GM21381 (cell line): ENCODE measurements at regions not wholly inside any gene's neighbourhood (a gene's known extent, or its start where the extent isn't known, plus 50 kb on each side); places are given as distances from the start of the nearest gene placed in this dataset.
"Not testable (repeated sequence)": the region's sequence is repeated elsewhere in the genome, so short reads cannot be mapped to it uniquely, and the experiment has no call there.

Source experiments
- ATAC-seq: cut with Tn5 transposase; IDR thresholded peaks from one replicate; pipeline ENCODE4 v1.9.1; 2021; ENCODE audit warnings: mild to moderate bottlenecking, moderate library complexity; ENCODE audit not compliant: unreplicated experiment

- no peak for ATAC-seq
Observed at GRCh38 chr2:55772109-55772980, 78.7 kb upstream of the PNPT1 start.

DNA sequence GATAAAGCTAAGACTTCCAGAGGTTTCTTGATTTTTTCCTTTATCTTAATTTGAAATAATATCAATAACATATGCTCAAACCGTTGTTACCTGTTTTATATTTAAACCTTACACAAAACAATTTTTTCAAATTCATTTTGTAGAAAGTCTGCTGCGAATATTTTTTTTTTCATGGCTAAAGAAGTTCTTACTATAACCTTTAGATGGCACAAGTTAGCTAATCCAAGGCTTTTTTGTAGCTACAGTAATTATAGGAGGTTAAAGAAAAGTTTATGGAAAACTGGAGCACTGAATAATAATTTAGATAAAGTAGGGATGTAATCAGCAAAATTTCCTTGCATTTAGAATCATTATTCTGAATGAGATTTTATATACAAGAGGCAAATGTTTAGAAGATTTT is 78.0 kb upstream of the PNPT1 start:
- no peak for ATAC-seq

DNA sequence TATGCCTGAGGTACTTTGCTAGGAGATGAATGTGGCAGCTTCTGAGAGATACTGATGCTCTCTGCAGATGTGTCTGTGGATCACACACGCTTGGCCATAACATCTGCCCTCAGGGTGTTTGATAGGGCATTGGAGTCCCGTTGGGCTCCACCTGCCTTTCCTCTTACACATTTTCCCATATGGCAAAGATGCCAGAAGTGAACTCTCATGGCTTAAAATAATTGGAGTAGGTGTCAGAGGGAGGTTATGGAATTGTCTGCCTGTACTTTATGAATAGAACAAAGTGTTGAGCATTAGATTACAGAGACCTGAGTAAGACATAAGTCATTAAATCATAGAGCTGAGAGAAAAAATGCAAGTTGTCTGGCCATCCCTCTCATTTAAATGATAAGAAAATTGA is 75.3 kb upstream of the PNPT1 start:
- no peak for ATAC-seq

- ATAC-seq, result no peak
Observed at GRCh38 chr2:55766947-55767346, 73.3 kb upstream of the PNPT1 start.

GRCh38 chr2:55765708-55766107 is 72.1 kb upstream of the PNPT1 start:
- ATAC-seq, result not testable (repeated sequence)

DNA sequence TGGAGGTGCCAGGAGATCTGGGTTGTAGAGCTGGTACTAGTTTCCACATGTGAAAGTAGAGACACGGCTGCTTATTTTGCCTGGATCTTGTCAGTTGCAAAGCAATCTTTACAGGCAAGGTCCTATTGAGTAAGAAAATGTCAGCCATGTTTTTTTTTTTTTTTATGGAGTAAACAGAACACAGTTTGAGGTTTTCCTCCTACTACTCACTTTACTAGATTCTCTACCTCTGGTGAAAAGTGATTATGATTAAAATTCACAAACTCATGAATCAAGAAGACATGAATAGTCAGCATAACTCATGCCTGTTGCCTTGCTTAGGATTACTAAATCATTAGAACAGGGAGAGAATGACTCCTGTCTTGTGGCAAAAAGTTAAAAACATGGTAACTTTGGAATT is 70.1 kb upstream of the PNPT1 start:
- ATAC-seq, result no peak

DNA sequence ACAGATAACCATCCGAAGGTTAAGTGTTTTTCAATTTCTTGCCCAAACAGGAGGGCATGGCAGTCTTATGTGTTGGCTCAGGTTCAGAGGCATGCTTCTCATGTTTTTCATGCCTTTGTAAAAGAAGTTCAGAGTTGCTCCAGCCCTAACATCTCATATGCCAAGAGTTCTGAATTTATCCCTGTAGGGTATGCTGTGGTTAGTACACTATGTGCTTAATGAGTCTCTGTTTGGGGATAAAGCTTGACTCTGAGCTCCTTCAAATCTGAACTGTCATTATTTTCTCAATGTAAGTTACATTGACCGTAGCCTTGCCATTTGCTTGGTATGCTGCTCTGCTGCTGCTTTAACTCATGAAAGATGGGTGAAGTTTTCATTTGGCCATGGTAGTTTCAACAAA is 67.9 kb upstream of the PNPT1 start:
- ATAC-seq, result no peak

DNA sequence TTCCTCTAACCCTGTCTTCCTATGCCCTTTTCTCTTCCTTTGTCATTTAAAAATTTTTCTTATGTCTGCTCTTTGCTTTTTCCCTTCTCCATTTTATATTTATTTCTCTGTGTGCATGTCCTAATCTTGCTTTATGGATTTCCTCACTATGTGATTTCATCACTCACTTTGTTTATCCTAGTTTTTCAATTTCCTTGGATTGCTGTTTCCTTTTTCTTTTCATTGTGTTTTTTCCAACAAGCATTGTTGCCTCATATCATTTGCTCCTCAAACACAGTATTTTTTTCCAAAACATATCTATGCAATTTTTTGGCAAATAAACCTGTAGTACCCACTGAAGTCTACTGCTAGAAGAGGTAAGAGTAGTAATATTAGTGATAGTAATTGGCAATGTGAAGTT is 67.4 kb upstream of the PNPT1 start:
- no peak for ATAC-seq

GRCh38 chr2:55760125-55760524 is 66.5 kb upstream of the PNPT1 start:
- ATAC-seq, result no peak

GRCh38 chr2:55759271-55759921 is 65.8 kb upstream of the PNPT1 start:
- no peak for ATAC-seq

- ATAC-seq, result no peak
Observed at GRCh38 chr2:55751966-55752365, 58.3 kb upstream of the PNPT1 start.

DNA sequence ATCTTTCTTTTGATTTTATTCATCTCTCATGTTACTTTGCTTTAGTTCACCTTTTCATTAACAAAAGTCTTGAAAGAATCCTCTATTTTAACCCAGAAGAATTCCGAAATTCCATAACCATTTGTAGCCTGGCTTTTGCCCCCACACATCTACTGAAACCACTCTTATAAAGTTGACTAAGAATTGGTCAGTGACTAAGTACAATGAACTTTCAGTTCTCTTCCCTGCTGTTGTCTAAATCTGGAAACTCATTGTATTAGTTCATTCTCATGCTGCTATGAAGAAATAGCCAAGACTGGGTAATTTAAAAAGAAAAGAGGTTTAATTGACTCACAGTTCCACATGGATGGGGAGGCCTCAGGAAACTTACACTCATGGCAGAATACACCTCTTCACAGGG is 49.9 kb upstream of the PNPT1 start:
- peak; percentile 49 for ATAC-seq
